ENCODE measurements at regions not wholly inside any gene's neighbourhood (a gene's known extent, or its start where the extent isn't known, plus 50 kb on each side); places are given as distances from the start of the nearest gene placed in this dataset.

DNA sequence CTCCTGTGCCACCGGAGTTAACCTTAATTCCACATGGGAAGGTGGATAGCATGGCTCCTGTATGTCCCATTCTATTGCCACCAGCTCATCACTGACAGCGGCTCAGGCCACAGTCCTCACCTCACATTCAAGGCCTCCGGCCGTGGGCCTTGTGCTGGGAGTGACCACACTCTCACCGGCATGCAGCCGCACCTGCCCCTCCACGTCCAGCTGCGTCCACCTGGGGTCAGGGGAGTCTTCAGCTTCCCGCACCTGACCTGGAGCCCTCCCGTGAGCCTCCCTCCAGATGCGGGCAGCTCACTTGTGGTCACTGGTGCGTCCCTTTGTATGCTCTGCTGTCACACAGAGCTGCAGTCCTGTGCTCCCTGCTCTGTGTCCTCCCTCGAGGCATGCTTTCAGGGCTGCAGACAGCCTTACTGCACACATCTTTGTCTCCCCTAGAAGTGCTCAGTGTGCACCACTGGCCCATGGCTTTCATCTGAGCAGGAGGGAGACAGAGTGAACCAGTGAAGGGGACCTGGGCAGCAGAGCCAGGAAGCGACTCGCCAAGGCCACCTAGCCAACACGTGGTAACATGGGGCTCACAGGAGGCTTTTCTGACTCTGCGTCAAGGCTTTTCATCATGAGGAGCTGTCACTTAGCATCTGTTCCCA lies 210.1 kb downstream of the ERCC6L2 start (continued):
- TF ChIP-seq, protein P1, sequence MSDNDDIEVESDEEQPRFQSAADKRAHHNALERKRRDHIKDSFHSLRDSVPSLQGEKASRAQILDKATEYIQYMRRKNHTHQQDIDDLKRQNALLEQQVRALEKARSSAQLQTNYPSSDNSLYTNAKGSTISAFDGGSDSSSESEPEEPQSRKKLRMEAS (IDR thresholded peaks at IDR 0.05): no peak
- TF ChIP-seq, protein P2, sequence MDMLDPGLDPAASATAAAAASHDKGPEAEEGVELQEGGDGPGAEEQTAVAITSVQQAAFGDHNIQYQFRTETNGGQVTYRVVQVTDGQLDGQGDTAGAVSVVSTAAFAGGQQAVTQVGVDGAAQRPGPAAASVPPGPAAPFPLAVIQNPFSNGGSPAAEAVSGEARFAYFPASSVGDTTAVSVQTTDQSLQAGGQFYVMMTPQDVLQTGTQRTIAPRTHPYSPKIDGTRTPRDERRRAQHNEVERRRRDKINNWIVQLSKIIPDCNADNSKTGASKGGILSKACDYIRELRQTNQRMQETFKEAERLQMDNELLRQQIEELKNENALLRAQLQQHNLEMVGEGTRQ (IDR thresholded peaks at IDR 0.05; ENCODE audit: low read length): no peak
- no peak for TF ChIP-seq CHD2 (IDR thresholded peaks at IDR 0.05; ENCODE audit: low read length)
- no peak for TF ChIP-seq SP2 (IDR thresholded peaks at IDR 0.05; ENCODE audit: low read length)
